A549 (cell line): ENCODE measurements at regions not wholly inside any gene's neighbourhood (a gene's known extent, or its start where the extent isn't known, plus 50 kb on each side); places are given as distances from the start of the nearest gene placed in this dataset.

Experiments
- JUNB ChIP-seq: fragments of >200 bp; sonication (Bioruptor Twin); formaldehyde crosslinking; IDR thresholded peaks from 2 replicates; pipeline ENCODE4 v1.6.1; 2016
- TF ChIP-seq, protein P1 (sequence below): fragments of >200 bp; sonication (Bioruptor Twin); formaldehyde crosslinking; IDR thresholded peaks from 3 replicates; pipeline ENCODE4 v1.5.1; 2016

DNA sequence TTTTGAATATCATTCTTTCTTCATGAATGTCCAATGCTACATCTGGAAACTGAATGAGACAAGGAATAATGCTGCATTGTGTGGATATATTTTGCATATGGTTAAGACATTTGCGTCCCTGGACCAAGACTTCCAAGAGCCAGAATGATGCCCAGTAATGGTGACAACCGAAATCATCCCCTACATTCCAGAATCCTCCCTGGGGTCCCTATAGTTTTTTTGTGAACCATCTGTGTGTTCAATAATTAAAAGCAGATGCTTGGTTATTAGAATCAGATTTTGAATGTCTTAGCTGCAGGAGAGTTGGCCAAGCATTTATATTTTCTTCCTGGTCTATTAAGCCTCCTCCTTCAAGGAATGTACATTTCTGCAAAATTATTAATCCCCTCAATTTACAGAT is 426.7 kb upstream of the CDH8 start:
- TF ChIP-seq, protein P1, sequence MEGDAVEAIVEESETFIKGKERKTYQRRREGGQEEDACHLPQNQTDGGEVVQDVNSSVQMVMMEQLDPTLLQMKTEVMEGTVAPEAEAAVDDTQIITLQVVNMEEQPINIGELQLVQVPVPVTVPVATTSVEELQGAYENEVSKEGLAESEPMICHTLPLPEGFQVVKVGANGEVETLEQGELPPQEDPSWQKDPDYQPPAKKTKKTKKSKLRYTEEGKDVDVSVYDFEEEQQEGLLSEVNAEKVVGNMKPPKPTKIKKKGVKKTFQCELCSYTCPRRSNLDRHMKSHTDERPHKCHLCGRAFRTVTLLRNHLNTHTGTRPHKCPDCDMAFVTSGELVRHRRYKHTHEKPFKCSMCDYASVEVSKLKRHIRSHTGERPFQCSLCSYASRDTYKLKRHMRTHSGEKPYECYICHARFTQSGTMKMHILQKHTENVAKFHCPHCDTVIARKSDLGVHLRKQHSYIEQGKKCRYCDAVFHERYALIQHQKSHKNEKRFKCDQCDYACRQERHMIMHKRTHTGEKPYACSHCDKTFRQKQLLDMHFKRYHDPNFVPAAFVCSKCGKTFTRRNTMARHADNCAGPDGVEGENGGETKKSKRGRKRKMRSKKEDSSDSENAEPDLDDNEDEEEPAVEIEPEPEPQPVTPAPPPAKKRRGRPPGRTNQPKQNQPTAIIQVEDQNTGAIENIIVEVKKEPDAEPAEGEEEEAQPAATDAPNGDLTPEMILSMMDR = no peak
- no peak for TF ChIP-seq JUNB
